GM23338 (cell line): ENCODE measurements at regions not wholly inside any gene's neighbourhood (a gene's known extent, or its start where the extent isn't known, plus 50 kb on each side); places are given as distances from the start of the nearest gene placed in this dataset.

Experiments
- ATAC-seq: fragments of 200-7000 bp; cut with Tn5 transposase; 3 replicates; pipeline ENCODE4 v1.9.1; 2020
- DNase-seq: peaks from one replicate; pipeline ENCODE4 v3.0.0-alpha.2; 2015; ENCODE audit warnings: low spot score
- H2AFZ ChIP-seq: fragments of 200-600 bp; sonication (generic); 2 replicates; pipeline ENCODE4 v1.8.0; 2016; ENCODE audit warnings: antibody characterized with exemption, mild to moderate bottlenecking, moderate library complexity
- H3F3A ChIP-seq: fragments of 200-600 bp; sonication (generic); replicated peaks from 2 replicates; pipeline ENCODE4 v1.8.0; 2017; ENCODE audit warnings: antibody characterized with exemption, mixed run types, low read depth
- H3K27ac ChIP-seq: fragments of 200-600 bp; sonication (generic); 2 replicates; pipeline ENCODE4 v1.6.1; 2016; ENCODE audit warnings: low read depth
- H3K27me3 ChIP-seq: fragments of 200-600 bp; sonication (generic); 2 replicates; pipeline ENCODE4 v1.8.0; 2016; ENCODE audit warnings: mild to moderate bottlenecking, mixed run types, moderate library complexity; ENCODE audit not compliant: insufficient read depth
- H3K36me3 ChIP-seq: fragments of 200-600 bp; sonication (generic); 2 replicates; pipeline ENCODE4 v1.8.0; 2016; ENCODE audit warnings: mild to moderate bottlenecking; ENCODE audit not compliant: insufficient read depth
- H3K4me1 ChIP-seq: fragments of 200-600 bp; sonication (generic); 2 replicates; pipeline ENCODE4 v1.8.0; 2016; ENCODE audit warnings: mild to moderate bottlenecking, moderate library complexity; ENCODE audit not compliant: insufficient read depth
- H3K4me2 ChIP-seq: fragments of 200-600 bp; sonication (generic); 2 replicates; pipeline ENCODE4 v1.7.1; 2017; ENCODE audit warnings: mixed run types
- H3K4me3 ChIP-seq: fragments of 200-600 bp; sonication (generic); 2 replicates; pipeline ENCODE4 v1.6.1; 2016; ENCODE audit warnings: mixed run types
- H3K79me2 ChIP-seq: fragments of 200-600 bp; sonication (generic); replicated peaks from 2 replicates; pipeline ENCODE4 v1.8.0; 2017; ENCODE audit warnings: mild to moderate bottlenecking; ENCODE audit not compliant: insufficient read depth
- H3K9me2 ChIP-seq: fragments of 200-600 bp; sonication (generic); 2 replicates; pipeline ENCODE4 v1.8.0; 2017; ENCODE audit not compliant: insufficient read depth
- H4K20me1 ChIP-seq: fragments of 200-600 bp; sonication (generic); replicated peaks from 2 replicates; pipeline ENCODE4 v1.8.0; 2017; ENCODE audit warnings: mild to moderate bottlenecking; ENCODE audit not compliant: insufficient read depth
- H3K27ac Mint-ChIP-seq: 2 replicates; pipeline ENCODE4 v1.8.0; 2020; ENCODE audit warnings: inconsistent platforms, mild to moderate bottlenecking, moderate library complexity, mixed read lengths
- H3K27me3 Mint-ChIP-seq: 3 replicates; pipeline ENCODE4 v1.8.0; 2022; ENCODE audit warnings: low read depth, mild to moderate bottlenecking, moderate library complexity, mixed read lengths, inconsistent platforms; ENCODE audit not compliant: insufficient read depth, poor library complexity
- H3K36me3 Mint-ChIP-seq: 3 replicates; pipeline ENCODE4 v1.8.0; 2021; ENCODE audit warnings: low read depth, mild to moderate bottlenecking, inconsistent platforms, moderate library complexity, mixed read lengths
- H3K4me1 Mint-ChIP-seq: 3 replicates; pipeline ENCODE4 v1.8.0; 2020; ENCODE audit warnings: mild to moderate bottlenecking, inconsistent platforms, mixed read lengths
- H3K4me3 Mint-ChIP-seq: 3 replicates; pipeline ENCODE4 v1.8.0; 2021; ENCODE audit warnings: moderate library complexity, mild to moderate bottlenecking, inconsistent platforms, mixed read lengths
- H3K9me3 Mint-ChIP-seq: 3 replicates; pipeline ENCODE4 v1.8.0; 2020; ENCODE audit warnings: moderate library complexity, mild to moderate bottlenecking, inconsistent platforms, mixed read lengths
- CREB1 ChIP-seq: fragments of 250-450 bp; sonication (Bioruptor Pico); IDR thresholded peaks from 2 replicates; pipeline ENCODE4 v1.5.0; 2020; ENCODE audit warnings: low read depth, mild to moderate bottlenecking, moderate library complexity
- CTCF ChIP-seq, 2 experiments: fragments of 200-600 bp in 1 of 2; sonication (generic) in 1 of 2; conservative IDR thresholded peaks; 2 replicates each; pipeline versions ENCODE4 v1.5.1 to v1.6.1; 2016 to 2017; ENCODE audit warnings: antibody characterized with exemption in 2 of 2, low read depth in 2 of 2, mild to moderate bottlenecking in 2 of 2, moderate library complexity in 1 of 2
- ETS1 ChIP-seq: IDR thresholded peaks from 2 replicates; pipeline ENCODE4 v1.6.1; 2016; ENCODE audit warnings: antibody characterized with exemption
- EZH2 ChIP-seq: fragments of 200-600 bp; sonication (generic); IDR thresholded peaks from one replicate; pipeline ENCODE4 v1.8.0; 2017; ENCODE audit warnings: antibody characterized with exemption, mild to moderate bottlenecking, low read depth; ENCODE audit not compliant: unreplicated experiment
- EZH2phosphoT487 ChIP-seq: fragments of 200-600 bp; sonication (generic); IDR thresholded peaks from one replicate; pipeline ENCODE4 v1.8.1; 2018; ENCODE audit warnings: antibody characterized with exemption; ENCODE audit not compliant: unreplicated experiment
- JUNB ChIP-seq: IDR thresholded peaks from one replicate; pipeline ENCODE4 v1.6.1; 2016; ENCODE audit warnings: antibody characterized with exemption; ENCODE audit not compliant: unreplicated experiment
- NANOG ChIP-seq: IDR thresholded peaks from 2 replicates; pipeline ENCODE4 v1.6.1; 2016; ENCODE audit warnings: antibody characterized with exemption, borderline replicate concordance
- POLR2AphosphoS5 ChIP-seq: IDR thresholded peaks from 2 replicates; pipeline ENCODE4 v1.6.1; 2016; ENCODE audit warnings: antibody characterized with exemption, low read depth
- REST ChIP-seq: IDR thresholded peaks from one replicate; pipeline ENCODE4 v1.6.1; 2018; ENCODE audit warnings: antibody characterized with exemption; ENCODE audit not compliant: unreplicated experiment
- STAT1 ChIP-seq: IDR thresholded peaks from one replicate; pipeline ENCODE4 v1.6.1; 2016; ENCODE audit warnings: antibody characterized with exemption; ENCODE audit not compliant: unreplicated experiment
- ZNF114 ChIP-seq: fragments of 250-450 bp; sonication (Bioruptor Pico); IDR thresholded peaks from 2 replicates; pipeline ENCODE4 v1.5.0; 2020; ENCODE audit warnings: mild to moderate bottlenecking, moderate library complexity
- ZNF331 ChIP-seq: fragments of 250-450 bp; sonication (Bioruptor Pico); IDR thresholded peaks from 2 replicates; pipeline ENCODE4 v1.5.0; 2020; ENCODE audit warnings: low read depth, mild to moderate bottlenecking, moderate library complexity
- ZNF462 ChIP-seq: fragments of 250-450 bp; sonication (Bioruptor Pico); IDR thresholded peaks from 2 replicates; pipeline ENCODE4 v1.5.0; 2020; ENCODE audit warnings: mild to moderate bottlenecking, moderate library complexity

GRCh38 chr5:109590799-109591198 lies 98.9 kb upstream of the MAN2A1 start:
- H3K4me1 Mint-ChIP-seq = no peaks in the 10 kb centered on the region
- Histone ChIP-seq H4K20me1 (no peaks in the 10 kb centered on the region), H3K36me3 (no peaks in the 10 kb centered on the region), H3K4me2 (no peak overlapping the region), H2AFZ (no peak overlapping the region), H3K4me3 (no peak overlapping the region), H3K9me2 (no peaks in the 10 kb centered on the region), H3K79me2 (no peaks in the 10 kb centered on the region), H3K27ac (no peak overlapping the region), H3K4me1 (no peaks in the 10 kb centered on the region), H3K27me3 (no peaks in the 10 kb centered on the region), H3F3A (no peaks in the 10 kb centered on the region)
- H3K27ac Mint-ChIP-seq = 0 out of 2 replicates have a peak overlapping the region, but pooled peaks have one; percentile 54
- no peak for TF ChIP-seq POLR2AphosphoS5
- TF ChIP-seq REST = no peak
- no peak for TF ChIP-seq ZNF462 (CRISPR knock-in tag)
- no peak for TF ChIP-seq STAT1
- no peak for TF ChIP-seq CTCF (conservative IDR thresholded peaks at IDR 0.05; ENCODE audit: low read depth in 2 of 2)
- TF ChIP-seq EZH2 = no peak
- no peak for TF ChIP-seq ZNF331 (CRISPR knock-in tag)
- TF ChIP-seq NANOG = no peak
- no peak for TF ChIP-seq ZNF114 (CRISPR knock-in tag)
- TF ChIP-seq CREB1 (CRISPR knock-in tag) = no peak
- TF ChIP-seq JUNB = no peak
- no peak for TF ChIP-seq ETS1
- TF ChIP-seq EZH2phosphoT487 = no peak
- ATAC-seq = no peak
- no peak overlapping the region for H3K4me3 Mint-ChIP-seq
- no peaks in the 10 kb centered on the region for H3K36me3 Mint-ChIP-seq
- peaks cover 6% of the 10 kb centered on the region for H3K27me3 Mint-ChIP-seq
- no peak for DNase-seq
- H3K9me3 Mint-ChIP-seq = no peaks in the 10 kb centered on the region
